A549 (cell line): ENCODE measurements at regions not wholly inside any gene's neighbourhood (a gene's known extent, or its start where the extent isn't known, plus 50 kb on each side); places are given as distances from the start of the nearest gene placed in this dataset.

Experiments used
- ATAC-seq, 2 experiments: fragments of 200-7000 bp in 1 of 2; fragments of >200 bp in 1 of 2; cut with Nextera tagmentation in 1 of 2; cut with Tn5 transposase in 1 of 2; 3 replicates each; pipeline versions ENCODE4 v1.8.0 to v1.9.1; 2018 to 2020; ENCODE audit warnings: mild to moderate bottlenecking in 1 of 2, moderate library complexity in 1 of 2
- CTCF ChIA-PET: fragments of 300-600 bp; sonication (Branson Sonifier 250); formaldehyde crosslinking; extraction: SDS; loops from one replicate; lab custom pipeline; 2021; ENCODE audit warnings: antibody characterized with exemption, inconsistent platforms; lab: Yijun Ruan, JAX
- POLR2A ChIA-PET: fragments of 350-600 bp; formaldehyde crosslinking; extraction: SDS; loops from one replicate; lab custom pipeline; 2021; ENCODE audit warnings: antibody characterized with exemption, inconsistent platforms; lab: Yijun Ruan, JAX
- DNase-seq, 2 experiments: peaks; one replicate each; pipeline versions ENCODE4 v3.0.0 to v3.0.0-alpha.2; 2011 to 2016; ENCODE audit warnings: low read depth in 1 of 2, low spot score in 1 of 2
- FAIRE-seq: peaks from 2 replicates; lab custom pipeline; 2011; peaks lifted over from hg19 to GRCh38; lab: Jason Lieb, UNC
- H3K27ac ChIP-seq, 2 experiments: fragments of >200 bp; sonication (Bioruptor Twin); formaldehyde crosslinking; 3 replicates each; pipeline ENCODE4 v1.5.1; 2016 to 2017
- H3K4me1 ChIP-seq: fragments of >200 bp; sonication (Bioruptor Twin); formaldehyde crosslinking; 3 replicates; pipeline ENCODE4 v1.6.1; 2016
- H3K4me2 ChIP-seq: fragments of >200 bp; sonication (Bioruptor Twin); formaldehyde crosslinking; 3 replicates; pipeline ENCODE4 v1.6.1; 2016
- H3K4me3 ChIP-seq: fragments of >200 bp; sonication (Bioruptor Twin); formaldehyde crosslinking; 3 replicates; pipeline ENCODE4 v1.5.1; 2016
- H3K9me3 ChIP-seq: fragments of >200 bp; sonication (Bioruptor Twin); formaldehyde crosslinking; 3 replicates; pipeline ENCODE4 v1.6.1; 2016
- BCL3 ChIP-seq: fragments of >200 bp; sonication (Bioruptor Twin); formaldehyde crosslinking; IDR thresholded peaks from 3 replicates; pipeline ENCODE4 v1.6.1; 2016
- BHLHE40 ChIP-seq: IDR thresholded peaks from 2 replicates; pipeline ENCODE4 v1.6.1; 2012; ENCODE audit warnings: low read depth, low read length, inconsistent platforms
- CBX2 ChIP-seq: fragments of 200-600 bp; sonication (generic); IDR thresholded peaks from 2 replicates; pipeline ENCODE4 v1.6.1; 2016; ENCODE audit warnings: low read depth, mild to moderate bottlenecking, borderline replicate concordance
- CBX8 ChIP-seq: fragments of 200-600 bp; sonication (generic); IDR thresholded peaks from 2 replicates; pipeline ENCODE4 v1.6.1; 2016
- CHD2 ChIP-seq: fragments of 150-350 bp; IDR thresholded peaks from 2 replicates; pipeline ENCODE4 v1.6.1; 2014; ENCODE audit warnings: low read length; ENCODE audit not compliant: partially characterized antibody
- ESRRA ChIP-seq: fragments of 150-350 bp; IDR thresholded peaks from 2 replicates; pipeline ENCODE4 v1.6.1; 2014; ENCODE audit warnings: mild to moderate bottlenecking, low read length, borderline replicate concordance
- FOSB ChIP-seq: fragments of 250-450 bp; sonication (Bioruptor Pico); IDR thresholded peaks from 2 replicates; pipeline ENCODE4 v1.5.0; 2020; ENCODE audit warnings: mild to moderate bottlenecking, moderate library complexity
- FOSL2 ChIP-seq, 2 experiments: fragments of 450-650 bp in 1 of 2; fragments of >200 bp in 1 of 2; sonication (Bioruptor Twin) in 1 of 2; formaldehyde crosslinking; IDR thresholded peaks; 2 replicates each; pipeline versions ENCODE4 v1.5.0 to v1.6.1; 2016 to 2020; ENCODE audit warnings: mild to moderate bottlenecking in 1 of 2, moderate library complexity in 1 of 2
- HEYL ChIP-seq: fragments of 250-450 bp; sonication (Bioruptor Pico); IDR thresholded peaks from 2 replicates; pipeline ENCODE4 v1.8.0; 2021; ENCODE audit warnings: mild to moderate bottlenecking, moderate library complexity
- HOXA7 ChIP-seq: fragments of 250-450 bp; sonication (Bioruptor Pico); IDR thresholded peaks from 2 replicates; pipeline ENCODE4 v1.5.0; 2020; ENCODE audit warnings: mild to moderate bottlenecking, moderate library complexity
- HOXB13 ChIP-seq: fragments of 250-450 bp; sonication (Bioruptor Pico); IDR thresholded peaks from 2 replicates; pipeline ENCODE4 v1.5.0; 2020; ENCODE audit warnings: low read depth, mild to moderate bottlenecking, moderate library complexity
- JUN ChIP-seq, 2 experiments: fragments of >200 bp; sonication (Bioruptor Twin); formaldehyde crosslinking; IDR thresholded peaks; 2 replicates in 1 of 2; 3 replicates in 1 of 2; pipeline ENCODE4 v1.6.1; 2016 to 2017
- KDM1A ChIP-seq: fragments of 200-600 bp; sonication (generic); IDR thresholded peaks from 2 replicates; pipeline ENCODE4 v1.6.1; 2016; ENCODE audit warnings: low read depth, mild to moderate bottlenecking
- KDM5A ChIP-seq: fragments of 200-600 bp; sonication (generic); IDR thresholded peaks from 2 replicates; pipeline ENCODE4 v1.6.1; 2016; ENCODE audit warnings: antibody characterized with exemption, mild to moderate bottlenecking
- MAX ChIP-seq: IDR thresholded peaks from 2 replicates; pipeline ENCODE4 v1.6.1; 2012
- MYC ChIP-seq: IDR thresholded peaks from 2 replicates; pipeline ENCODE4 v1.6.1; 2012; ENCODE audit warnings: mild to moderate bottlenecking, inconsistent platforms, low read length, improper control_type of control experiment, borderline replicate concordance
- NFE2L2 ChIP-seq: fragments of 150-350 bp; conservative IDR thresholded peaks from 2 replicates; pipeline ENCODE4 v1.6.1; 2014; ENCODE audit warnings: low read length
- RARB ChIP-seq: fragments of 250-450 bp; sonication (Bioruptor Pico); IDR thresholded peaks from 2 replicates; pipeline ENCODE4 v1.8.0; 2021; ENCODE audit warnings: mild to moderate bottlenecking, moderate library complexity
- RCOR1 ChIP-seq: fragments of 150-350 bp; IDR thresholded peaks from 2 replicates; pipeline ENCODE4 v1.6.1; 2014; ENCODE audit warnings: antibody characterized with exemption, low read length, low read depth
- RNF2 ChIP-seq: fragments of 200-600 bp; sonication (generic); IDR thresholded peaks from 2 replicates; pipeline ENCODE4 v1.6.1; 2016; ENCODE audit warnings: low read depth, mild to moderate bottlenecking, antibody characterized with exemption, moderate library complexity, borderline replicate concordance
- SMC3 ChIP-seq: fragments of >200 bp; sonication (Bioruptor Twin); formaldehyde crosslinking; IDR thresholded peaks from 3 replicates; pipeline ENCODE4 v1.6.1; 2018; ENCODE audit warnings: inconsistent platforms
- SREBF2 ChIP-seq: fragments of 450-650 bp; IDR thresholded peaks from 2 replicates; pipeline ENCODE4 v1.6.1; 2014; ENCODE audit warnings: mild to moderate bottlenecking, moderate library complexity
- TFCP2L1 ChIP-seq: fragments of 250-450 bp; sonication (Bioruptor Pico); IDR thresholded peaks from 2 replicates; pipeline ENCODE4 v1.5.0; 2021; ENCODE audit warnings: mild to moderate bottlenecking
- TP53 ChIP-seq: fragments of 250-450 bp; sonication (Bioruptor Pico); IDR thresholded peaks from 2 replicates; pipeline ENCODE4 v1.5.0; 2021; ENCODE audit warnings: mild to moderate bottlenecking, moderate library complexity
- ZFP36 ChIP-seq: fragments of 450-650 bp; IDR thresholded peaks from 2 replicates; pipeline ENCODE4 v1.6.1; 2014; ENCODE audit warnings: borderline replicate concordance; ENCODE audit not compliant: partially characterized antibody
- ZSCAN20 ChIP-seq: fragments of 250-450 bp; sonication (Bioruptor Pico); IDR thresholded peaks from 2 replicates; pipeline ENCODE4 v1.8.0; 2022; ENCODE audit warnings: mild to moderate bottlenecking, moderate library complexity
- WGBS: methylation state at CpG from one replicate; pipeline ENCODE4 v1.1.6; 2017; ENCODE audit errors: missing lambda C conversion rate; 5-methylcytosine and 5-hydroxymethylcytosine counted together
- TF ChIP-seq, protein P1 (sequence below): fragments of 250-450 bp; sonication (Bioruptor Pico); IDR thresholded peaks from 2 replicates; pipeline ENCODE4 v1.5.0; 2020; ENCODE audit warnings: low read depth, mild to moderate bottlenecking, moderate library complexity
- TF ChIP-seq, protein P2 (sequence below): fragments of >200 bp; sonication (Bioruptor Twin); formaldehyde crosslinking; IDR thresholded peaks from 3 replicates; pipeline ENCODE4 v1.5.1; 2016
- TF ChIP-seq, protein P3 (sequence below): fragments of >200 bp; sonication (Bioruptor Twin); formaldehyde crosslinking; IDR thresholded peaks from 2 replicates; pipeline ENCODE4 v1.6.1; 2016

DNA sequence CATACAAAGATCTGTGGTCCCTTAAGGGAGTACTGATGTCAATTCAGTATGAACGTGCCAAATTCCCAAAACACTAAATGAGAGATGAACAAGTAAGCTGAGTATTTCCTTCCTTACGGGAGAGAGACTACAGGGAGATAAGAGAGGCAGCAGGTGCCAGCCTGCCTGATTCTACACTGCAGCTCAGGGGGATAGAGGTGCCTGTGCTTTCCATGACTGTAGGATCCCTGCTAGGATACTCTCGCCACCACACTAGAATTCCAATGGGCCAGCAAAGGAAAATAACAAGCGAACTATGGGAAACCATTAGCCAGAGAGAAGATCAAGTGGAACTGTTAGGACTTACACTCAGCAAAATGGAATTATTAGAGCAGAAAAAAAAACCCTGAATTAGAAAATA is 198.5 kb upstream of the BTBD3 start:
- FAIRE-seq (peak; percentile 23), DNase-seq (no peak), ATAC-seq (no peak)
- Histone ChIP-seq H3K4me1 (no peaks in the 10 kb centered on the region), H3K27ac (no peak overlapping the region), H3K4me3 (no peak overlapping the region), H3K9me3 (no peaks in the 10 kb centered on the region), H3K4me2 (no peak overlapping the region)
- ChIA-PET POLR2A (no interaction called here), CTCF (no interaction called here)
- no peak for TF ChIP-seq RNF2
- TF ChIP-seq CHD2, result no peak
- no peak for TF ChIP-seq FOSL2 (IDR thresholded peaks at IDR 0.05)
- no peak for TF ChIP-seq FOSL2 (CRISPR knock-in tag; IDR thresholded peaks at IDR 0.05)
- no peak for TF ChIP-seq RARB (CRISPR knock-in tag)
- TF ChIP-seq, protein P1, sequence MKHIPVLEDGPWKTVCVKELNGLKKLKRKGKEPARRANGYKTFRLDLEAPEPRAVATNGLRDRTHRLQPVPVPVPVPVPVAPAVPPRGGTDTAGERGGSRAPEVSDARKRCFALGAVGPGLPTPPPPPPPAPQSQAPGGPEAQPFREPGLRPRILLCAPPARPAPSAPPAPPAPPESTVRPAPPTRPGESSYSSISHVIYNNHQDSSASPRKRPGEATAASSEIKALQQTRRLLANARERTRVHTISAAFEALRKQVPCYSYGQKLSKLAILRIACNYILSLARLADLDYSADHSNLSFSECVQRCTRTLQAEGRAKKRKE (CRISPR knock-in tag), result no peak
- TF ChIP-seq CBX2, result no peak
- no peak for TF ChIP-seq HOXB13 (CRISPR knock-in tag)
- no peak for TF ChIP-seq JUN (IDR thresholded peaks at IDR 0.05)
- TF ChIP-seq KDM1A, result no peak
- TF ChIP-seq TP53 (CRISPR knock-in tag), result no peak
- no peak for TF ChIP-seq KDM5A
- no peak for TF ChIP-seq SREBF2
- no peak for TF ChIP-seq ESRRA
- TF ChIP-seq ZFP36, result no peak
- TF ChIP-seq MYC, result no peak
- no peak for TF ChIP-seq BHLHE40
- TF ChIP-seq SMC3, result no peak
- no peak for TF ChIP-seq HEYL
- no peak for TF ChIP-seq RCOR1
- TF ChIP-seq TFCP2L1, result no peak
- 14% methylated on average over 4 of the region's 4 CpGs for WGBS

DNA sequence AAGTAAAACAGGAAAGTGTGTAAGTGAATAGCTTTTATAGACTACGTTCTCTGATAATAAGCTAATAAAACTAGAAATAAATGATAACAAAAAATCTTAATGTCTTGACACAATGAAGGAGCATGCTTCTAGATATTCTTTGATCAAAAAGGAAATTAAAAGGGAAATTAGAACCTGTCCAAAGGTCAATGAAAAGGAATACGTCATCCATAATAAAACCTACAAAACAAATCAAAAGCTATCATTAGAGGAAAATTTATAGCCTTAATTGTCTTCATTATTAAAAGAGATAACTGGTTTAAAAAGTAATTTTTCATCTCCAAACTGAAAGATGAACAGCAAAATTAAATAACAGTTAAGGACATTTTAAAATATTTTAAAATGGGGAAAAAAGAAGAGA is 196.3 kb upstream of the BTBD3 start:
- Histone ChIP-seq H3K27ac (no peak overlapping the region), H3K4me3 (no peak overlapping the region), H3K9me3 (no peaks in the 10 kb centered on the region), H3K4me2 (no peak overlapping the region), H3K4me1 (no peaks in the 10 kb centered on the region)
- WGBS, result 20% methylated on average over 2 of the region's 2 CpGs
- ChIA-PET CTCF (interaction anchor here (0.6 to 1.3 kb wide), 3 partner anchors 10 to 323 kb away, joined by 3 to 5 read pairs (median 4); no protein-coding TSS in a partner anchor), POLR2A (no interaction called here)
- TF ChIP-seq, protein P2, sequence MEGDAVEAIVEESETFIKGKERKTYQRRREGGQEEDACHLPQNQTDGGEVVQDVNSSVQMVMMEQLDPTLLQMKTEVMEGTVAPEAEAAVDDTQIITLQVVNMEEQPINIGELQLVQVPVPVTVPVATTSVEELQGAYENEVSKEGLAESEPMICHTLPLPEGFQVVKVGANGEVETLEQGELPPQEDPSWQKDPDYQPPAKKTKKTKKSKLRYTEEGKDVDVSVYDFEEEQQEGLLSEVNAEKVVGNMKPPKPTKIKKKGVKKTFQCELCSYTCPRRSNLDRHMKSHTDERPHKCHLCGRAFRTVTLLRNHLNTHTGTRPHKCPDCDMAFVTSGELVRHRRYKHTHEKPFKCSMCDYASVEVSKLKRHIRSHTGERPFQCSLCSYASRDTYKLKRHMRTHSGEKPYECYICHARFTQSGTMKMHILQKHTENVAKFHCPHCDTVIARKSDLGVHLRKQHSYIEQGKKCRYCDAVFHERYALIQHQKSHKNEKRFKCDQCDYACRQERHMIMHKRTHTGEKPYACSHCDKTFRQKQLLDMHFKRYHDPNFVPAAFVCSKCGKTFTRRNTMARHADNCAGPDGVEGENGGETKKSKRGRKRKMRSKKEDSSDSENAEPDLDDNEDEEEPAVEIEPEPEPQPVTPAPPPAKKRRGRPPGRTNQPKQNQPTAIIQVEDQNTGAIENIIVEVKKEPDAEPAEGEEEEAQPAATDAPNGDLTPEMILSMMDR, result no peak
- TF ChIP-seq RARB (CRISPR knock-in tag), result no peak
- TF ChIP-seq NFE2L2, result no peak
- no peak for TF ChIP-seq CBX8
- no peak for TF ChIP-seq HOXA7 (CRISPR knock-in tag)
- TF ChIP-seq ZSCAN20, result no peak
- TF ChIP-seq BCL3, result no peak
- TF ChIP-seq, protein P1 (CRISPR knock-in tag), result no peak
- no peak for TF ChIP-seq CBX2
- TF ChIP-seq FOSL2 (IDR thresholded peaks at IDR 0.05), result no peak
- TF ChIP-seq FOSL2 (CRISPR knock-in tag; IDR thresholded peaks at IDR 0.05), result no peak
- TF ChIP-seq, protein P3, sequence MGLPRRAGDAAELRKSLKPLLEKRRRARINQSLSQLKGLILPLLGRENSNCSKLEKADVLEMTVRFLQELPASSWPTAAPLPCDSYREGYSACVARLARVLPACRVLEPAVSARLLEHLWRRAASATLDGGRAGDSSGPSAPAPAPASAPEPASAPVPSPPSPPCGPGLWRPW, result no peak
- no peak for TF ChIP-seq ZFP36
- TF ChIP-seq MAX, result no peak
- no peak for TF ChIP-seq FOSB
- TF ChIP-seq RCOR1, result no peak
- DNase-seq (no peak), FAIRE-seq (peak; percentile 23), ATAC-seq (no peak)
